GM21381 (cell line): ENCODE measurements at regions not wholly inside any gene's neighbourhood (a gene's known extent, or its start where the extent isn't known, plus 50 kb on each side); places are given as distances from the start of the nearest gene placed in this dataset.
"Not testable (repeated sequence)": the region's sequence is repeated elsewhere in the genome, so short reads cannot be mapped to it uniquely, and the experiment has no call there.

Experiments
- ATAC-seq: cut with Tn5 transposase; IDR thresholded peaks from one replicate; pipeline ENCODE4 v1.9.1; 2021; ENCODE audit warnings: mild to moderate bottlenecking, moderate library complexity; ENCODE audit not compliant: unreplicated experiment

- no peak for ATAC-seq
These were observed 234.4 kb upstream of the FIGN start for GRCh38 chr2:163970058-163970813.

GRCh38 chr2:163964278-163964677 lies 228.5 kb upstream of the FIGN start:
- ATAC-seq = not testable (repeated sequence)

DNA sequence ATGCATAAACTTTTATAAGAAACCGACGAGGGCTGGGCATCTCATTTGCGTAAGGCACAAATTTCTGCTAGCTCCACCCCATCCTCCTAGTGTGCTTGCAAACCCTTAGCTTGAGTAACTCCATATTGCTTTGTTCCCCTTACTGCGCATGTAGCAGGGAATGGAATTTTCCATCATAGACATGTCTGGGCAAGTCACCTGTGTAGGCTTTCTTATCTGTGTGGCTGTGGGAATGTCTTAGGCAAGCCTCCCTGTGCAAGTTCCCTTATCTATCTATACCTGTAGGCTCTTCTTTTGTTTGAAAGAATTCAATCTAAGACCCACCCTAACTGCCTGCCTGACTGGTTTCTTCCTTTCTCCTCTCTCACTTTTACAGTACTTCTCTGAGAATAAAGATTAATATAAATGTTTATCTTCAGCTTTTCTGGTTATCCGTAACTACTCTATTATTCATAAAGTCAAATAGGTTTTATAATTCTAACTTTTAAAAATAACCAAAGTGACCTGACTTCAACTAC lies 217.6 kb upstream of the FIGN start:
- no peak for ATAC-seq

DNA sequence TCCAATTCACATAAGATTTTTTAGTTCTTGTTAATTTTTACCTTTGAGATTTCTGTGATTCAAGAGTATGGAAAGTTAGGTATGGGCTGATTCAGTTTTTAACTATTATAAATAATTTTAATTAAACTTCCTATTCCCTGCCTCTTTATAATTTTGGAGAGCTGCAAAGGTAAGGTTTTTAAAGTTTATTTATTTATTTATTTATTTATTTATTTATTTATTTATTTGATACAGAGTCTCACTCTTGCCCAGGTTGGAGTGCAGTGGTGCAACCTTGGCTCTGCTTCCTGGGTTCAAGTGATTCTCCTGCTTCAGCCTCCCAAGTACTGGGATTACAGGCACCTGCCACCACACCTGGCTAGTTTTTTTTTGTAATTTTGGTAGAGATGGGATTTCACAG lies 215.5 kb upstream of the FIGN start:
- ATAC-seq = no peak

DNA sequence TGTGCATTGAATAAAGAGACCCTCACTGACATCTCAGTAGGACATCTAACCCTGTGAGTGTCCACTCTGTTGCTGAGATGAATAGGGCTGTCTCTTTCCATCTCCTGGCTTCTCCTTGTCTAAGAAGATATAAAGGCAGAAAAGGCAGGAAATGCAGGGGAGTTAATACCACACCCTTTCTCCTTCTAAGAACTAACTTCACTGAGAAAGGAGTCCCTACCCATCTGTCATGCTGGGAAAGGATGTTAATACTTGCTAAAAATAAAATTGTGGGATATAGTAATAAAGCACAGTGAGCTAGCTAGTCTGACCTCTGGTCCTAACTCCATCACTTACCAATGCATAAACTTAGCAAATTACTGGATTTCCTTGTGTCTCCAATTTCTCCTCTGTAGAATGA lies 213.9 kb upstream of the FIGN start:
- no peak for ATAC-seq

DNA sequence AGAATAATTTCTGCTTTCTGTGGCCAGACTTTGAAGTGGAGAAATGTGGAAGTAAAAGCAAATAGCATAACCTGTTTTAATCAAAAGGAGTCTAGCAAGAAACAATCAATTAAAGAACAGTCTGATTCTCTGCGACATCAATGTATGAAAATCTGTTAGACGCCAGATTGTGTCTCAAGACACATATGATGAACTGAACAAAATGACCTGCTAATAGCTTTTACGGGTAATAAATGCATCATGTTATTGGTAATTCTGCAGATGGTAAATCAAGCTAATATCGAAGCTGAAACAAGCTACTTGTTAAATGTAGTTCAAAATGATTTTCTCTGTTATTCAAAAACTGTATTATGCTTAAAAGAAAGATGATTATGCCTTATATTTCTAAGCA lies 208.5 kb upstream of the FIGN start:
- ATAC-seq = no peak

- ATAC-seq = no peak
These were observed 207.9 kb upstream of the FIGN start for GRCh38 chr2:163943403-163944346.

DNA sequence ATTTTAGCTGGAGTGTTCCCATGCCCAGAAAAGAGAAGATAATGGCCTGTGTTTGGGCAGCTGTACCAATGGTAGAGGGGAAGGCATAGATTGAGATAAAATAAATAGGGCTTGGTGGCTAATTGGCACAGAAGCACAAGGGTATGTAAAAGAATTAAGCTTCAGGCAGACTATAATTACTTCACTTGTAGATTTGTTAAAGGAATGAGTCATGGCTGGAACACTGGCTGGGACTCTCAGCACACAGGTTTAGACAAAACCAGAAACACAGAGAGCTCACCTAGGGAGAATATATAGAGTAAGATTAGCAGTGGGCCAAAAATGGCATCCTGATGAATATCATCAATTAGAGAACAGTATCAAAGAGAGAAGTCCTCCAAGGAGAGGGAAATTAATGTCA lies 198.3 kb upstream of the FIGN start:
- ATAC-seq = no peak

DNA sequence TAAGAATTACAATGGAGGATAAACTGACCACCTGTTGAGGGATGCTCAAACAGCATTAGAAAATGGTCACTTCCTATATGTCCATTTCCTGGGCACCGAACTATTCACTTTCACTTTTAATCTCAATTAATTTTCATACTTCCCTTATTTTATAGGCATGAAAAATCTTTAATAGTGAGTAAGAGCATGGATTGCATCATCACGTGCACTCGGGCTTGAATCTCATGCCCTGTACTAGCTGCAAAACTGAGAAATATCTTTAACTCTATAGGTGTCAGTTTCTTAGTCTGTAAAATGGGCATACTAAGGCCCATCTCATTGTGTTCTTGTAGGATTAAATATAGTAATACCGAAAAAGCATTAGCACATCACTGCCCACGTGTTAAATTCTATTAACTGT lies 183.9 kb upstream of the FIGN start:
- no peak for ATAC-seq

- ATAC-seq = not testable (repeated sequence)
These were observed 178.7 kb upstream of the FIGN start for GRCh38 chr2:163914486-163914885.

DNA sequence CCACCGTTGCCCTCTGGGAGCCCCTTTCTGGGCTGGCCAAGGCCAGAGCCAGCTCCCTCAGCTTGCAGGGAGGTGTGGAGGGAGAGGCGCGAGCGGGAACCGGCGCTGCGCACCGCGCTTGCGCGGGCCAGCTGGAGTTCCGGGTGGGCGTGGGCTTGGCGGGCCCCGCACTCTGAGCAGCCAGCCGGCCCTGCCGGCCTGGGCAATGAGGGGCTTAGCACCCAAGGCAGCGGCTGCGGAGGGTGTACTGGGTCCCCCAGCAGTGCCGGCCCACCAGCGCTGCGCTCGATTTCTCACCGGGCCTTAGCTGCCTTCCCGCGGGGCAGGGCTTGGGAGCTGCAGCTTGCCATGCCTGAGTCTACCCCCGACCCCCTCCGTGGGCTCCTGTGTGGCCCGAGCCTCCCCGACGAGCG lies 177.7 kb upstream of the FIGN start:
- ATAC-seq = not testable (repeated sequence)

- ATAC-seq = no peak
These were observed 173.7 kb upstream of the FIGN start for GRCh38 chr2:163909411-163910080.

DNA sequence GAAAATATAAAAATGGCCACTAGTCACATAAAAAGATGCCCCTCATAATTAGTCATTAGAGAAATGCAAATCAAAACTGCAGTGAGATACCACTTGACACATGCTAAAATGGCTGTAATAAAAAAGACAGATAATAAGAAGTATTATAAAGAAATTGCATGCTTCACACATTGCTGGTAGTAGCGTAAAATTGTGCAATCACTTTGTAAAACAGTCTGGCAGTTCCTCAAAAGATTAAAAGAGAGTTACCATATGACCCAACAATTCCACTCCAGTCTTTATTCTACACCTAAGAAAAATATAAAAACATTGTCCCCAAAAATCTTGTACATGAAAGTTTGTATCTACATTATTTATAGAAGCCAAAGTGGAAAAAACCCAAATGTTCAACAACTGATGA lies 170.6 kb upstream of the FIGN start:
- ATAC-seq = no peak

GRCh38 chr2:163897799-163898198 lies 162.0 kb upstream of the FIGN start:
- ATAC-seq = no peak

DNA sequence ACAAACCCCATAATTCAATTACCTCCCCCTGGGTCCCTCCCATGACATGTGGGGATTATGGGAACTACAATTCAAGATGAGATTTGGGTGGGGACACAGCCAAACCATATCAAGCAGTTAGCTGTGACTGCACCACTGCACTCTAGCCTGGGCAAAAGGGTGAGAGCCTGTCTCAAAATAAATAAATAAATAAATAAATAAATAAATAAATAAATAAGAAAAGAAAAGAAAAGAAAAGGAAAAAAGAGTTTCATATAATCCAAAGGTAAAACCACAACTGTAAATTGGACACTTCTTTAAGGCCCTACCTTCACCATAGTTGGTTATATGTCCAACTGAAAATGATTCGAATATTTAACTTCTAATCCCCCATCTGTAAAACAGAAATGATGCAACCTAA lies 157.6 kb upstream of the FIGN start:
- not testable (repeated sequence) for ATAC-seq

GRCh38 chr2:163888591-163888990 lies 152.8 kb upstream of the FIGN start:
- ATAC-seq = no peak

- no peak for ATAC-seq
These were observed 151.4 kb upstream of the FIGN start for GRCh38 chr2:163887182-163887581.

GRCh38 chr2:163884416-163884815 lies 148.6 kb upstream of the FIGN start:
- ATAC-seq = no peak

- ATAC-seq = no peak
These were observed 142.9 kb upstream of the FIGN start for GRCh38 chr2:163878718-163879117.

GRCh38 chr2:163877316-163877715 lies 141.5 kb upstream of the FIGN start:
- no peak for ATAC-seq

- ATAC-seq = no peak
These were observed 127.3 kb upstream of the FIGN start for GRCh38 chr2:163863073-163863472.
